ENCODE measurements at regions not wholly inside any gene's neighbourhood (a gene's known extent, or its start where the extent isn't known, plus 50 kb on each side); places are given as distances from the start of the nearest gene placed in this dataset.

DNA sequence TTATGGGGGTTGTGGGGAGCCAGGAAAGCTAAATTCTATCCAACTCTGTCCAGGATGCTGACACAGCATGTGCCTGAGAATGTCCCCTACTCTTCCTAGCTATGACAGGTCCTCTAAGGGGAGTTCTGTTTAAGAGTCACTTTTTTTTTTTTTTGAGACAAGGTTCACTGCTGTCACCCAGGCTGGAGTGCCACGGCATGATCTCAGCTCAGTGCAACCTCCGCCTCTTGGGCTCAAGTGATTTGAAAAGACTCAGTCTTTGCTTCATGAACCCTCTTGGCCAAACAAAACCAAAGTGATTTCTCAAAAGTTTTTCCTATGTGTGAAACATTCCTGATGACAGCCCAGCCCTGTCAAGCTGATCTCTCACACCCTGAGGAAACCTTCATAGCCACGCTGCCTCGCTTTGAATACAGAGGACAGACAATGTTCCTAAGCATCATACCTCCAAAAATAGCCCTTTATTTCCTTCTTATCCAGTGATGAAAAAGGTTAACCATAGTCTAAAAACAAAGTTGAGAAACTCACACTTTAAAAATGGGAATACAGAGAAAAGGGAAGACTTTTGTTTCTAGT lies 105.5 kb upstream of the PROK2 start:
- Histone ChIP-seq H3K56ac (ENCODE audit: extremely low read depth, insufficient read depth, low read length) (no peak overlapping the region), H3K14ac (replicated peaks; ENCODE audit: low read depth, low read length) (no peak overlapping the region), H2AFZ (replicated peaks; ENCODE audit: low read length, poor library complexity) (no peak overlapping the region), H4K91ac (ENCODE audit: insufficient read depth, low read depth, low read length) (no peak overlapping the region), H2AK5ac (ENCODE audit: low read depth, low read length) (no peak overlapping the region), H3K18ac (ENCODE audit: low read depth, low read length) (no peak overlapping the region), H3K79me1 (ENCODE audit: low read depth in 1 of 2, low read length in 2 of 2) (no peaks in the 10 kb centered on the region), H3K27me3 (ENCODE audit: control insufficient read depth, insufficient read depth, low read length) (peaks cover 10% of the 10 kb centered on the region), H2BK120ac (ENCODE audit: low read depth, low read length) (no peak overlapping the region), H3K4ac (ENCODE audit: low read depth, low read length) (no peak overlapping the region), H3K4me3 (ENCODE audit: insufficient read depth, low read depth, low read length) (no peak overlapping the region), H2BK15ac (ENCODE audit: low read depth, low read length) (no peak overlapping the region), H2AK9ac (replicated peaks; ENCODE audit: low read depth, low read length, poor library complexity) (no peak overlapping the region), H3K23ac (ENCODE audit: low read depth, low read length) (no peak overlapping the region), H4K20me1 (ENCODE audit: insufficient read depth, low read length) (no peaks in the 10 kb centered on the region), H4K8ac (ENCODE audit: low read depth in 2 of 2, low read length in 2 of 2) (no peak overlapping the region), H3K36me3 (ENCODE audit: control insufficient read depth, insufficient read depth, low read length) (no peaks in the 10 kb centered on the region), H2BK20ac (ENCODE audit: low read depth, low read length) (no peak overlapping the region), H3K27ac (ENCODE audit: insufficient read depth, low read length) (no peak overlapping the region), H4K5ac (ENCODE audit: low read depth, low read length) (no peak overlapping the region), H3K9ac (ENCODE audit: low read depth, low read length) (no peak overlapping the region), H3K9me1 (ENCODE audit: insufficient read depth, low read length) (no peaks in the 10 kb centered on the region), H3K9me3 (ENCODE audit: control insufficient read depth, insufficient read depth, low read length) (no peaks in the 10 kb centered on the region), H3K4me2 (ENCODE audit: low read depth, low read length) (no peak overlapping the region), H3K4me1 (ENCODE audit: control insufficient read depth, insufficient read depth, low read length) (no peaks in the 10 kb centered on the region), H2BK5ac (ENCODE audit: low read depth, low read length, poor library complexity, severe bottlenecking) (no peak overlapping the region)
- in situ Hi-C loops (cut with MboI; ENCODE audit: low sequenced_read_pairs): loop anchor here (25.0 kb wide), 1 partner anchor 1197 kb away; no protein-coding TSS in a partner anchor
- ATAC-seq (ENCODE audit: low read depth): no peak
- TF ChIP-seq NFE2L2 (IDR thresholded peaks at IDR 0.05; ENCODE audit: low read depth, low read length) (no peak), CEBPB (IDR thresholded peaks at IDR 0.05; ENCODE audit: low read depth, low read length) (no peak), RAD21 (IDR thresholded peaks at IDR 0.05; ENCODE audit: low read length) (no peak), BHLHE40 (IDR thresholded peaks at IDR 0.05; ENCODE audit: low read depth, low read length) (no peak), USF2 (IDR thresholded peaks at IDR 0.05; ENCODE audit: low read depth, low read length) (no peak), RCOR1 (IDR thresholded peaks at IDR 0.05; ENCODE audit: insufficient replicate concordance, low read length) (no peak), CTCF (conservative IDR thresholded peaks at IDR 0.05; ENCODE audit: low read depth, low read length) (no peak), FOS (IDR thresholded peaks at IDR 0.05; ENCODE audit: low read depth, low read length) (no peak), SMC3 (IDR thresholded peaks at IDR 0.05; ENCODE audit: low read depth, low read length) (no peak)
- DNase-seq: no peak
- ChIA-PET POLR2A (ENCODE audit: unreplicated experiment) (no interaction called here), CTCF (no interaction called here)
- WGBS, 2 experiments (ENCODE audit: extremely low coverage in 2 of 2, insufficient read length in 1 of 2): no CpG with 5 or more reads among the region's 4 CpGs
- dilution Hi-C loops (cut with HindIII; ENCODE audit: low sequenced_read_pairs, unreplicated experiment): no loop called here
- intact Hi-C loops (cut with micrococcal nuclease): no loop called here
- no TSS peak for BruUV-seq (replicated peaks)

Measured in IMR-90 (cell line).